ENCODE measurements at regions not wholly inside any gene's neighbourhood (a gene's known extent, or its start where the extent isn't known, plus 50 kb on each side); places are given as distances from the start of the nearest gene placed in this dataset.

DNA sequence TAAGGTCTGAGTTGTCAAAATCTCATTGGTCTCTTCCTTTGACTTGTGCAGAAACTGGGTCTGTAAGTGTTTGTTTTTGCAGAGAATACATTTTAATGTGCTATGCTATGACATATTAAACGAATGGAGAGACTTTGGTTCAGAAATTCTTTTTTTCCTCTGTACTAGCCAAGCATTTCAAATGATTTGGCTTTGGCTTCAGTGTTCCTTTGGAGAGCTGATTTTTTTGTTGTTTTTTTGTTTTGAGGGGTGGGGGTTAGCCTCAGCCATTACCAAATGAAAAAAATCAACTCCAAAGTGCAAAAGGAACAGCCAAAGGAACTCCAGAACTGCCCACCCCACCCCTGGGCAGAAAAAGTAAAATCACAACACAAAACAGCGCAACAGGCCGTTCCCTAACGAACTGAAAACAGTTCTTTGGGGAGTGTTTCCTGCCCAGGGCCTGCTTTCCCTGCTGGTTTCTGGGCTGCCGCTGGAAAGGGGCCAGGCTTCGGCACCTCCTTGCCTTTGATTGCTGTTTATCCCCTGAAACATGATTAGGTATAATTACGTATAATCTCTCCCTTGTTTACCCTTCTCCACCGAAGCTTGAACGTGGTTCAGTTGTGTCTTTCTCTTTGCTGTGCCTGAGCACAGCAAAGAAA is 57.6 kb upstream of the NEO1 start:
- TF ChIP-seq, protein P1, sequence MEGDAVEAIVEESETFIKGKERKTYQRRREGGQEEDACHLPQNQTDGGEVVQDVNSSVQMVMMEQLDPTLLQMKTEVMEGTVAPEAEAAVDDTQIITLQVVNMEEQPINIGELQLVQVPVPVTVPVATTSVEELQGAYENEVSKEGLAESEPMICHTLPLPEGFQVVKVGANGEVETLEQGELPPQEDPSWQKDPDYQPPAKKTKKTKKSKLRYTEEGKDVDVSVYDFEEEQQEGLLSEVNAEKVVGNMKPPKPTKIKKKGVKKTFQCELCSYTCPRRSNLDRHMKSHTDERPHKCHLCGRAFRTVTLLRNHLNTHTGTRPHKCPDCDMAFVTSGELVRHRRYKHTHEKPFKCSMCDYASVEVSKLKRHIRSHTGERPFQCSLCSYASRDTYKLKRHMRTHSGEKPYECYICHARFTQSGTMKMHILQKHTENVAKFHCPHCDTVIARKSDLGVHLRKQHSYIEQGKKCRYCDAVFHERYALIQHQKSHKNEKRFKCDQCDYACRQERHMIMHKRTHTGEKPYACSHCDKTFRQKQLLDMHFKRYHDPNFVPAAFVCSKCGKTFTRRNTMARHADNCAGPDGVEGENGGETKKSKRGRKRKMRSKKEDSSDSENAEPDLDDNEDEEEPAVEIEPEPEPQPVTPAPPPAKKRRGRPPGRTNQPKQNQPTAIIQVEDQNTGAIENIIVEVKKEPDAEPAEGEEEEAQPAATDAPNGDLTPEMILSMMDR (IDR thresholded peaks at IDR 0.05; ENCODE audit: low read length, missing control alignments): no peak
- no peak for DNase-seq (ENCODE audit: low read depth)
- H3K4me3 ChIP-seq (replicated peaks; ENCODE audit: low read depth, low read length): no peak overlapping the region

DNA sequence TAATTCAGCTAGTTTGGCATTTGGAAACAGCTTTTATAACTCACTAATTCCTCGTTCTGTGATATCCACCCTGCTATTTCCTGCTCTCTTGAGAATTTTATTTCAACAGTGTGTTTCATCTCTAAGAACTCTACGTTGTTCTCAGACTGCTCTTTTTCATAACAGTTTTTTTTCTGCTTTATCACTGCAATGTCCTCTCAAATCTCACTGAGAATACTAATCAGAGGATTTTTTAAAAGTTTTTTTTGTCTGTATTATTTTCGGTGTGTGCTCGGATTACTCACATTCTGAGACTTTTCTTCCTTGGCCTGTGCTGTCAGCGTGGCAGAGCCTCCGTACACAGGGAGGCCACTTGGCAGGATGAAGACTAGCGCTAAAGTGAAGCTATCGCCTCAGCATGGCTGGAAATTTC is 59.4 kb upstream of the NEO1 start:
- TF ChIP-seq, protein P1 (IDR thresholded peaks at IDR 0.05; ENCODE audit: low read length, missing control alignments): no peak
- peak; percentile 29 for DNase-seq (ENCODE audit: low read depth)
- H3K4me3 ChIP-seq (replicated peaks; ENCODE audit: low read depth, low read length): no peak overlapping the region

DNA sequence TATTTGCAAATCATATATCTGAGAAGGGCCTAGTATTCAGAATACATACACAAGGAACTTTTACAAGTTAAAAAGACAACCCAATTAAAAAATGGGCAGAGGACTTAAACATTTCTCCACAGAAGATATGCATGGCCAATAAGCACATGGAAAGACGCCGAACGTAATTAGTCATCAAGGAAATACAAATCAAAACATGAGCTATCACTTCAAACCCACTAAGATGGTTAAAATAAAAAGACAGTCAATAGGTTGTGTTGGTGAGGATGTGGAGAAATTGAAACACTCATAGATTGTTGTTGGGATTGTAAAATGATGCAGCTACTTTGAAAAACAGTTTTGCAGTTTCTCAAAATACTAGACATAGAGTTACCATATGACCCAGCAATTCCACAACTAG is 61.2 kb upstream of the NEO1 start:
- TF ChIP-seq, protein P1 (IDR thresholded peaks at IDR 0.05; ENCODE audit: low read length, missing control alignments): no peak
- H3K4me3 ChIP-seq (replicated peaks; ENCODE audit: low read depth, low read length): no peak overlapping the region
- DNase-seq (ENCODE audit: low read depth): no peak

GRCh38 chr15:72983801-72984545 is 68.3 kb upstream of the NEO1 start:
- TF ChIP-seq, protein P1 (IDR thresholded peaks at IDR 0.05; ENCODE audit: low read length, missing control alignments): no peak
- DNase-seq (ENCODE audit: low read depth): no peak
- H3K4me3 ChIP-seq (replicated peaks; ENCODE audit: low read depth, low read length): no peak overlapping the region

- TF ChIP-seq, protein P1 (IDR thresholded peaks at IDR 0.05; ENCODE audit: low read length, missing control alignments): no peak
- no peak for DNase-seq (ENCODE audit: low read depth)
Measured at GRCh38 chr15:72982714-72983113, 69.5 kb upstream of the NEO1 start.

GRCh38 chr15:72980661-72981060 is 71.6 kb upstream of the NEO1 start:
- no peak overlapping the region for H3K4me3 ChIP-seq (replicated peaks; ENCODE audit: low read depth, low read length)
- TF ChIP-seq, protein P1 (IDR thresholded peaks at IDR 0.05; ENCODE audit: low read length, missing control alignments): no peak
- no peak for DNase-seq (ENCODE audit: low read depth)

More at GRCh38 chr15:72982714-72983113, 69.5 kb upstream of the NEO1 start:
- H3K4me3 ChIP-seq (replicated peaks; ENCODE audit: low read depth, low read length): no peak overlapping the region
